GM13976 (cell line): ENCODE measurements at regions not wholly inside any gene's neighbourhood (a gene's known extent, or its start where the extent isn't known, plus 50 kb on each side); places are given as distances from the start of the nearest gene placed in this dataset.

ENCODE experiments used
- DNase-seq: peaks from one replicate; pipeline ENCODE4 v3.0.0; 2012; ENCODE audit warnings: low spot score
- in situ Hi-C: fragments of 300-500 bp; cut with MboI; formaldehyde crosslinking; loops from one replicate; pipeline ENCODE4 v1.12.0; 2022; ENCODE audit warnings: low sequenced_read_pairs, mixed read lengths, inconsistent platforms; ENCODE audit not compliant: unreplicated experiment
- TF ChIP-seq, protein P1 (sequence below): IDR thresholded peaks from 2 replicates; pipeline ENCODE4 v1.5.1; 2012; ENCODE audit warnings: borderline replicate concordance, mild to moderate bottlenecking; ENCODE audit not compliant: insufficient read depth; ENCODE audit errors: extremely low read depth, missing control alignments, control extremely low read depth

DNA sequence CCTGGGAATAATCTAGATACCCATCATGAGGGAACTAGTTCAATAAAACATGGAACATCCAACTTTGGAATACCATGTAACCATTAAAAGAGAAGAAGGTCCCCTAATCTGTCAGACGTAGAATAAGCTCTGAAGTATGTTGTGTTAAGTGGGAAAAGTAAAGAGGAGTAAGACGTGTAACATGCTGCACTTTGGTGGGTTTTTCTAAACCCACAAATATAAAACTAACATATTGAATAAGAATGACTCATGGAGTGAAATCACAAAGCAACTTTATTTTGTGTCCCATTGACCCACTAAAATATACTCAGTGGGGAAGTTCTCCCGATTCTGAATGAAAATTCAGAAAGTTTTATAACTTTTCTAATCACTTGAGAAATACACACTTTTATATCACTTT is 67.9 kb upstream of the PIK3R1 start:
- TF ChIP-seq, protein P1, sequence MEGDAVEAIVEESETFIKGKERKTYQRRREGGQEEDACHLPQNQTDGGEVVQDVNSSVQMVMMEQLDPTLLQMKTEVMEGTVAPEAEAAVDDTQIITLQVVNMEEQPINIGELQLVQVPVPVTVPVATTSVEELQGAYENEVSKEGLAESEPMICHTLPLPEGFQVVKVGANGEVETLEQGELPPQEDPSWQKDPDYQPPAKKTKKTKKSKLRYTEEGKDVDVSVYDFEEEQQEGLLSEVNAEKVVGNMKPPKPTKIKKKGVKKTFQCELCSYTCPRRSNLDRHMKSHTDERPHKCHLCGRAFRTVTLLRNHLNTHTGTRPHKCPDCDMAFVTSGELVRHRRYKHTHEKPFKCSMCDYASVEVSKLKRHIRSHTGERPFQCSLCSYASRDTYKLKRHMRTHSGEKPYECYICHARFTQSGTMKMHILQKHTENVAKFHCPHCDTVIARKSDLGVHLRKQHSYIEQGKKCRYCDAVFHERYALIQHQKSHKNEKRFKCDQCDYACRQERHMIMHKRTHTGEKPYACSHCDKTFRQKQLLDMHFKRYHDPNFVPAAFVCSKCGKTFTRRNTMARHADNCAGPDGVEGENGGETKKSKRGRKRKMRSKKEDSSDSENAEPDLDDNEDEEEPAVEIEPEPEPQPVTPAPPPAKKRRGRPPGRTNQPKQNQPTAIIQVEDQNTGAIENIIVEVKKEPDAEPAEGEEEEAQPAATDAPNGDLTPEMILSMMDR, result no peak
- no peak for DNase-seq
- in situ Hi-C loops, result no loop called here

DNA sequence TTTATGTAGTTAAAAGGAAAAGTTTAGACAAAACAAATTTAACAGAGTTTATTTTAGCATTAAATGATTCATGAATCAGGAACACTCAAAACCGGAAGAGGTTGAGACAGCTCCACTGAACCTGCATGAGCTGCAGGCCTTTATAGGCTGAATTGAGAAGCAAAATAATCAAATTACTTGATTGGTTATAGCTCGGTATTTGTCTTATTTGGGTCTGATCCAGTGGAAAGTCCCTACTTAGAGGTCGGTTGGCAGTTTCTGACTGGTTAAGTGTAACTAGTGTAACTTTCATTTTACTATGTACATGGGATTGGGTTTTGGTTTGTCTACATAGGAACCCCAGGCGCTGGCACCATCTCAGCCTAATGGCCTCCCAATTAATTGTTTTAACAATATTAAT is 74.1 kb upstream of the PIK3R1 start:
- TF ChIP-seq, protein P1, result no peak
- no peak for DNase-seq
- in situ Hi-C loops, result no loop called here

DNA sequence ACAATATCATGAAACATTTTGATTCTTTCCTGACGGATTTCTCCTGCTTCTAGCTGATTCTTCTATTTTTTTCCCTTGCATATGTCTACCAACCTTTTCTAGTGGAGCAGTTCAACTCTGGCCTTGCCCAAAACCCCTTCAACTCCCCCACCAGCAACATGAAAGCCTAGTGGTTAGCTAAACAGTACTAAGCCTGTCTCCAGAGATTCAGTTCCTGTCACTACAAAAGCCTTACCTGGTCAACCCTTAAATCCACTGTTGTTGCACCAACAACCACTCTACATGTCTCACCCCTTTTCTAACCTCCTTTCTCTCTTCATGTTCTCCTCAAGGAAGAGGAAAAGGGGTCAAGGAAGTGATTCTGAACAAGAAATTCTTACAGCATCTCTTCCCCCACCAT is 74.8 kb upstream of the PIK3R1 start:
- DNase-seq, result no peak
- TF ChIP-seq, protein P1, result no peak
- in situ Hi-C loops, result no loop called here

DNA sequence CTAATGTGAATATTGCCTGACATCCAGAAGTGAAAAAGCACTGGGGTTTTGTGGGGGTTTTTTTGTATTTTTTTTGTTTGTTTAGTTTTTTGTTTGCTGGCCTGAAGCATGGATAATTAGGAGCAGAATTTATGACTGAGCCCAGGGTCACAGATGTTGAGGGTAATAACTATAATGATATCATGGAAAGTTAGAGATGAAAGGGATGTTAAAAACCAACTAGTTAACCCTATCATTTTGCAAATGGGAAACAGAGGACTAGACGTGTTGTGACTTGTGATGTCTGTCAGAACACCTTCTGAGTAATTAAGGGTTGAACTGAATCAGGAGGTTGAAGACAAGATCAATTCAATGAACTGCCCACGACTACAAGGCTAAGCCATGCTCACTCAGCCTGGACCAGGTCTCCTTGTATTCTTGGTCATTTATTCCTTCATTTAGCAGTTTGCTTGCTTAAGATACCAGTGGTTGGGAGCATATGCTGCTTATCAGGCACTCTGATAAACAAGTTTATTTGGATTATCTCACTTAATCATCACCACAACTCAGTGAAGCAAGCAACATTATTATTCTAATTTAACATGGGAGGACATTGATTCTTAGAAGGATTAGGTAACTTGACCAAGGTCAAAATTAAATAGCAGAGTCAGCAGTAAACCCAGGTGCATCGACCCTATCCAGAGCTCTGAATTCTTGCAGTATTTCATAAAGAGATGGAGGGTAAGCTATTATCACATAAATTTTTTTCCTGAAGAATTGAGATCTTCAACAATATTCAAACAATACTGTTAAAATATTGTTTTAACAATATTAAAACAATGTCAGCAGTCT is 75.7 kb upstream of the PIK3R1 start:
- in situ Hi-C loops, result no loop called here
- no peak for DNase-seq
- TF ChIP-seq, protein P1, result no peak

DNA sequence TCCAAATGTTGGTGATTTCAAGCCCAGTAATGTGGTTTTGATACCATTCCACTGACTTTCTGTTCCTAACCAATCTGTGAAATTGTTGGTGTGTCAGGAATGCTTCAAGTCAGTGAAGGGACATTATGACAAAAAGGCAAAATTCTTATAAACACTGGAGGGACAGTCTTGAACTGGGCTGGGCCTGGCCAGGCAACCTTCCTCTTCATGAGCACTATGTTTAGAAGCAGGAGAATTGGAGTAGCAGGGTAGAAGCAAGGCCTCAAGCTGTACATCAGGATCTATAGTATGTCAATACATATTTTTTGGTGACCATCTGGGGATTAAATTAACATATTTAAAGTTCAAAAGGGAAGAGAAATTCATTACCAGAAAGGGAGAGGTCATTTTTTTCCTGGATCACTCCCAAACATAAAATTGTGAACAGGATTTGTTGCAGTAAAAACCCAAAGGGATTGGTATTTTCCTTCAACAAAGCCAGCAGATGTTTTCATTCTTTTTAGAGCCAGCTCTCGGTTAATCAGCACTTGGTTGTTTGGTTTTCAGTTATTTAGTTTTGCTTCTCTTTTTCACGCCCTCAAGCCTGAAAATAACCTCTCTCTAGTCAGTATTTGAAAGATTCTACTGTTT is 77.9 kb upstream of the PIK3R1 start:
- in situ Hi-C loops, result no loop called here
- TF ChIP-seq, protein P1, result no peak
- no peak for DNase-seq

DNA sequence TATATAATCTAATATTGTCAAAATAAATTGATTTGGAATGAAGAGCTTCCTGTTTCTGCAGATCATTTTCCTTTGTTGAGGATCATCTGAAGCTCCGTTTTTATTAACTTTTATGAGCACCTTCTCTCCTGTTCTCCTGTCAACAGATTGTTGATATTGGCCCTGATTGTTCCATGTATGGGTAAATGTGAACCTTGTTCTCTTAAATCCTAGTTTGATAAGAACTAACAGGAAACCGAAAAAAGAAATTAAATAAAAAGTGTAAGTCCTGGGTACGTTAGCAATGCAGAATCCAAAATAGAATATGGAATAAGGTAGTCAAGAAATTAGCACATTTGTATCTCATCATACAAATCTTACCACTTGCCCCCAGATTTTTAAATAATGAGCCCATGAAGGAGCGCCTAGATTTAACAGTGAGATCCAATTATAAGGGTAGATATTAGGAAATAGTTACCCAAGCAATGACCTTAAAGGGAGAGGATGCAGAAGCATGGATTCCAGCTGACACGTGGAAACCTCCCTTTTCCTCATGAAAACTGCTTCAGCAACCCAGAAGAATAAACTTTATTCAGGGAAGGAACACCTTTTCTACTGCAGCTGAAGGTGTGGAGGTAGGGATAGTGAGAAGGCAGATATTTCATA is 80.8 kb upstream of the PIK3R1 start:
- TF ChIP-seq, protein P1, result no peak
- in situ Hi-C loops, result no loop called here
- DNase-seq, result no peak
